GM21786 (cell line): ENCODE measurements at regions not wholly inside any gene's neighbourhood (a gene's known extent, or its start where the extent isn't known, plus 50 kb on each side); places are given as distances from the start of the nearest gene placed in this dataset.

Experiments
- ATAC-seq: cut with Tn5 transposase; IDR thresholded peaks from one replicate; pipeline ENCODE4 v1.9.1; 2021; ENCODE audit not compliant: unreplicated experiment

DNA sequence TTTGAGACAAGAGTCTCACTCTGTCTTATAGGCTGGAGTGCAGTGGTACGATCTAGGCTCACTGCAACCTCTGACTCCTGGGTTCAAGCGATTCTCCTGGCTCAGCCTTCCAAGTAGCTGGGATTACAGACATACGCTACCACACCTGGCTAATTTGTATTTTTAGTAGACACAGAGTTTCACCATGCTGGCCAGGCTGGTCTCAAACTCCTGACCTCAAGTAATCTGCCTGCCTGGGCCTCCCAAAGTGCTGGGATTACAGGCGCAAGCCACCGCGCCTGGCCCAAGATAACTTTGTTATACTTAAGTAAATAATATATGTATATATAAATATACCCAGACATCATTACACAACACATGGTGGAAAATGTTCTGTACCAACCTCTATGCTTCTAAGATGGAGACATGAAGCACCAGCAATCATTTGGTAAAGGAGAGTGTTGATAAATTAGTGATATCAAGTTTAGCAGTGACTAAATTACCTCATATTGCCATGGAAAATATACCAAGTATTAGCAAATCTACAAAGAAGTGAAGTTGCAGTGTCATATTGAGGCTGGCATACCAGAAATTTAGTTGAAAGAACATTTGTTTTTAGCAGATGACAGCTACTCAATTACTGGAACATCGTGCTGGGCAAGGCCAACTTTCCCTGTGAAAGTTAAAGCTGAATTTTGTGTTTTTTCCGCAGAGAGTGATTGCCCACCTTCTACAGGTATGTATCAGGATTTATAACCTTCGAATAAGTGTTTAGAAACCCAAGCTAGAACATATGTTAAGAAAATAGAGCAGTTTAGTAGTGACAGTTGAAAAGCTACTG is 177.7 kb downstream of the MYCN start:
- ATAC-seq, result no peak

DNA sequence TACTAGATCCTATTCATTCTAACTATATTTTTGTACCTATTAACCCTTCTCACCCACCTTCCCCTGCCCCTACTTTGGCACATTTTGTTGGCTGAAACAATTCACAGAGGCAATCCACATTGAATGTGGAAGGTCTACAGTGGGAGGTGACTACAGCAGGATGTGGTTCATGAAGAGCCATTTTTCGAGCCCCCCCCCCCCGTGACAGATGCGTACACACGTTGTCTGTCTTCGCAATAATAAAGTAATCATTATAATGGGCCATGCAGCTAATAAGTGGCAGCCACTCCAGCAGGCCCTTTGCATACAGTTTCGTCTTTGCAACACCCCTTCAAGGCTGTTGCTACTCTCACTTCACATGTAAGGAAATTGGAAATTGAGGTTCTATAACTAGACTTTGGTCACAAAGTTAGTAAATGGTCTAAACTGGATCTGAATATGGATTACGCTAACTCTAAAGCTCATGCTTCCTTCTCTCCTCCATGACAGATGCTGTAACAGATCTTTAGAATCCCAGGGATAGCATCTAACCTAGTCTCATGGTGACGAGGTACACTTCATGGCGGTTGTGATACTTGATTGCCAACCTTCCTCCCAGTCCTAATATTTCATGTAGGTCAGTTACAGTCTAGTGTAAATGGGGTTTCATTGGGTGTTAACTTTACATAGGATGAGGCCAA is 176.8 kb downstream of the MYCN start:
- ATAC-seq, result no peak

DNA sequence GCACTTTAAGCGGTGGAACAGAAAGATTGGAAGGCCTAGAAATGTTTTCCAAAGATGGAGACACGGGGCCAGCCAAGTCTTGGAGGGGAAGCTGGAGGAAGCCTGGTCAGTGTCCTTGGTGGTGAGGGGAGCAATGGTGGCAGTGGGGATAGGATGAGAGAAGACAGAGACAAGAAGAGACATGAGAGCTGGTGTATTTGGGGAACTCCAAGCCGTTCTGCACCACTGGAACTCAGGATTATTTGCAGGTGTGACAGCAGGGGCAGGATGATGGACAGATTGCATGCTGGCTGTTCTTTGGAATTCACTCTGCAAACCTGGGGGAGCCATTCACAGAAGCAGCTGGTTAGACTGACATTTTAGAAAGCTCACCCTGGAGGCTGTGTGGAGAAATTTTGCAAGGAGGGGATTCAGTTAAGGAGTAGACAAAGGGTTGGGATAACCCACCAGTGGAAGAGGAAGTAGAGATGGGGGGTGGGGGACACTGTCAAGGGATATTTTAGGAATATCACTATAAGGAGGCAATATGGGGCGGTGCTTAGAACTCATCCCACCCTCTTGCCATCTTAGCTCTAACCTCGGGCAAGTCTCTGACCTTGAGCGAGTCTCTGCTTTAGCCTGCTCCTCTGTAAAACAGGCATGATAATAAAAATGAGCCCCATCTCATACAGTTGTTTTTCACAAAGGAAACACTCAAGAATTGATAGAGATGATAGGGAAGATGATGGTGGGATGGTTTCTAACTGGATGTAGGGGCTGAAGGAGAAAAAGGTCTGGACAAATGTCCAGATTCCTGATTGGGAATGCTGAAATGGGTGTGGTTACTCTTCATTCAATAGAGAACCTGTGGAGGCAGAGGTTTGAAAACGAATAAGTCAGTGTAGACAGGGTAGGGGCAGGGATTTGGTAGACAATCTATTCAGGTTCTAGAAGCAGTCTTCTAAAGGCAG is 175.8 kb downstream of the MYCN start:
- no peak for ATAC-seq

DNA sequence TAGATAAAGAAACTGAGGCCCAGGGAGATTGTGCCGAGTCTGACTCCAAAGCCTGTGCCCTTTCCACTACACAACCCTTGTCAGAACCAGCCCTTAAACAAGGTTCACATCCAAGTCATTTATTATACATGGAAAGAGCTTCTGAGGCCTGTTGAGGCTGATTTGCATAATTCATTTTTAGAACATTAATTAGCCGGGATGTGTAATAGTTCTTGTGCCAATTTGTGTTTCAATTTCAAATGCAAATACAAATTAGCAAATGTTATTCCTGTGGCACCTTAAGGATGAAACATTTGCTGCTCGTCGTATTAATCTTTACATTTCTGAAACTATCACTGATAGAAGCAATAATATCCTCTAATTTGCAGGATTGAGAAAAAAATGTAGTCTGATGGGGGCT is 174.9 kb downstream of the MYCN start:
- no peak for ATAC-seq

DNA sequence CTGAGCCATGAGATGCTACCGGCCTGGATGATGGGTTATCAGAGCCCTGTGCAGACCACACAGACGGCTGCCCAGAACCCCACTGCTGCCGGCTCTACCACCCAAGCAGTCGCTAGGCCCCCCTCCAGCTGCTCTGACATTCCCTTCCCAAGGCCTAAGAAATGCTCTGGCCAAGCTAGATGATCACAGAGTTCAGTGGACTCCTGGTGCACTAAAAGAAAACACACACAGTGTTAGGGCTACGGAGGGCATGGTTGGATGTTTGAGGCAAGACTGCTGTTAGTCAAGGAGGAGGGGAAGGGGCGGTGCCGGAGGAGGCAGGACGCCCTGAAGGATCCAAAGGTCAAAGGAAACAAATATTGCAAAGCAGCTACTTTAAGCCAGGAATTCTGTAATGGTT is 174.5 kb downstream of the MYCN start:
- no peak for ATAC-seq

DNA sequence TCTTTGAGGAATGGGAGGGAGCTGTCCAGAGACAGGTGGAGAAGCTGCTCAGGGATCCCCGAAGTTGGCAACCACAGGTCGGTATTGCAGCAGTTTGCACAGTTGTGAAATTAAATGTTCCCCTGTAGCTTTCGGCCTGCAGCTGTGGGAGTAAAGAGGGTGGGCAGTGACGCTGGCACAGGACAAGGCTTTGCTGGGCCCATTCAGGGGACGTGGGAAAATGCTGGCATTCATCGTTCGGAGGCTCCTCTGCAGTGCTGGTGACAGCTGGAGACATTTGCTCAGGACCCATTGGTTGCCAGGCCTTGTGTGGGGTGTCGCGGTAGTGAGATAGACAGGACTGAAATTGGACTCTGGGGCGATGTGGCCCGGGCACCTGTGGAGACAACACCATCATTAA is 173.7 kb downstream of the MYCN start:
- ATAC-seq, result no peak

DNA sequence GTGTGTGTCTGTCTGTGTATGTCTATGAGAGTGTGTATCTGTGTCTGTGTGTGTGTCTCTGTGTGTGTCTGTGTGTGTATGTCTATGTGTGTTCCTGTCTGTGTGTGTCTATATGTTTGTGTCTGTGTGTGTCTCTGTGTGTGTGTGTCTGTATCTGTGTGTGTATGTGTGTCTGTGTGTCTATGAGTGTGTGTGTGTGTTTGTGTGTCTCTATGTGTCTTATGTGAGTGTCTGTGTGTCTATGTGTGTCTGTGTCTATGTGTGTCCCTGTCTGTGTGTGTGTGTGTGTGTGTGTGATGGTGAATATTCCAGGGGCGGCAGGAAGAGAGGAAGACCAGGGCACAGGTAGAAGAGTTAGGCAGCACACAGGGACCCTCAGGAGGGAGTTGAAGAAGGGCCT is 173.2 kb downstream of the MYCN start:
- ATAC-seq, result no peak

DNA sequence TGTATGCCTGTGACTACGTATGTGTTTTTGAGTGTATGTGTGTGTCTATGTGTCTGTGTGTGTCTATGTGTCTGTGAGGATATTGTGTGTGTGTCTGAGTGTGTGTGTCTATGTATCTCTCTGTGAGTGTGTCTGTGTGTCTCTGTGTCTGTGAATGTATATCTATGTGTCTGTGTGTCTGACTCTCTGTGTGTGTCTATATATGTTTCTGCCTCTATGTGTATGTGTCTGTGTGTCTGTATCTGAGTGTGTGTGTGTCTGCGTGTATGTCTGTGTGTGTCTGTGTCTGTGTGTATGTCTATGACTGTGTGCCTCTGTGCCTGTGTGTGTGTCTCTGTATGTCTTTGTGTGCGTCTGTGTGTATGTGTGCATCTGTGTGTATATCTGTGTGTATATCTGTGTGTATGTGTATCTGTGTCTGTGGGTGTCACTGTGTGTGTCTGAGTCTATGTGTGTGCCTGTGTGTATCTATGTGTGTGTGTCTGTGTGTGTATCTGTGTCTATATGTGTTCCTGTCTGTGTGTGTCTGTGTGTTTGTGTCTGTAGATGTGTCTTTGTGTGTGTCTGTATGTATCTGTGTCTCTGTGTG is 172.7 kb downstream of the MYCN start:
- ATAC-seq, result no peak

DNA sequence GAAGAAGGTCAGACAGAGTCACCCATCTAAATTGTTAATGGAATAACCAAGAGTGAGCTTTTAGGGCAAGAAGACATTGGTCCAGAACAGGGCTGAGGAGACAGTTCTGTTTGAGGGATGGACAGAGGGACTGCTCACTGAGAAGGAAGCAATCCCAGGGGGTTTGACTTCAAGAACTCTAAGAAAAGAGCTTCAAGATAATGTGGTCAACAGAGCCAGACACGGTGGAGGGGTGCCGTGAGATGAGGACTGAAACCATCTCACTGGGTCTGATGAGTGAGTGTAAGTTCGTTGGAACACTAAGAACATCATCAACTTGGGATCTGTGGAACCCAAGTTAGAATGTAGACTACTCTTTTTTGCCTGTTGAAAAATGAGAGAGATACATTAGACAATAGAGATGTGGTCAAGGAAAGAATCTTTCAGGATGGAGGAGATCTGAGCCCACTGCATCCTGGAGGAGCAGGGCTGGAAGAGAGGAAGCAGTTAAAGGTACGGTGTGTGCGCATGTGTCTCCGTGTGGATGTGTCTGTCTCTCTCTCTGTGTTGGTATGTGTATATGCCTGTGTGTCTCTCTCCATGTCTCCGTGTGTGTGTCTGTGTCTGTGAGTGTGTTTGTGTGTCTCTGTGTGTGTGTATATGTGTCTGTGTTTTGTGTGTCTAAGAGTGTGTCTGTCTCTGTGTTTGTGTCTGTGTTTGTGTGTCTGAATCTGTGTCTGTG is 172.1 kb downstream of the MYCN start:
- ATAC-seq, result no peak

DNA sequence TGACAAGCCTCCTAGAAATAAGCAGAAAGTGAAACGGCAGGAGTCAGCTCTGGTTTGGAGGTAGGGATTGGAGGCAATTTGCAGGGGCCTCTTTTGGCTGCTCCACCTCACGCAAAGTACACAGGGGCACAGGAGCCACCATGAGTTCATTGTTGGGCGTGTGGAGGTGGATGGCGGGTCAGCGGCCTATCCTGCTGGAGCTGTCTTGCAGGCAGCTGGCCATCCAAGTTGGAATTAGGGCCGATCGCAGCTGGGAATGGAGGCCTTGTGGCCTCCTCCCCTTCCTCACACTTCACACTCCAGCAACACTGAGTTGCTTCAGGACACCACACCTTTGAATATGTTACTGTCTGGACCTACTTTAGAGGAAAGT is 171.5 kb downstream of the MYCN start:
- ATAC-seq, result no peak

DNA sequence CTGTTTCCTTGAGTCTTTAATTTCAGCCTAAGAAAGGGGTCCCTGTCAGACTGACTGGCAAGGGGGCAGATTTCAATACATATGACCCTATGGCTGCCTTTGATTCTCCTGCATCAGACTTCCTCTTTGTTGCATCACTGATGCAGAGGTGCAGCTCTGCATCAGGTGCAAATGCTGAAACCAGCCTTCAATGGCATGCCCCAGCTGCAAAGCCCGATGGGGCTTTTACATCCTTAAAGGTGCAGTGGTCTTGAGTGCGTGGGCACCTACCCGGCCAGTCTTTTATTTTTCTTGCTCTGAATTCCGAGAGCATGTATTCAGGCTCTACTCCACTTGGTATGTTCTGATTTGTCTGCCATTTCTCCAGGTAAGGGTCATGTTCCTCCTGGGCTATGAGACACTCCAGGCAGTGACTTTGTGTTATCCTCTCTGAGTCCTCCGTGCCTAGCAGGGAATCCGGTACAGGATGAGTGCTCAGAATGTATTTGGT is 169.5 kb downstream of the MYCN start:
- ATAC-seq, result no peak

DNA sequence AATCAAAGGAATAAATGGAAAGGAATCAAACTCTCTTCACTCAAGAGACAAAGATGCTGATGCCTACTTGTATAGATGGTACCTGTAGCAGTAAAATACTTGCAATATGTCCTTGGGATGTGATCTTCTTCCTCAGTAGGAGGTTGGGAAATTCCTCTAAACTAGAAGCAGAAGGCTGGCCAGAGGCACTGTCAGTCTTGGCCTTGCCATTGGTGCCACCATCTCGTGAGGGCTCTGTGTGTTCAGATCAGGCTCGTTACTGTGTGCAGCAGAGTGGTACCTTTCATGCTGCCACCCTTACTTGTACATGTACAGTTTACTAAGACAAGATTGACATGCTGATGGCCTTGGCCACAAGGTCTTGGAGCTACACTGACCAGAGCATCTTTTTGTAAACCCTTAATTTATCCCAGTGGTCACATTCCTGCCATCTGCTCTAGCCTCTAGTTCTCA is 169.0 kb downstream of the MYCN start:
- no peak for ATAC-seq

DNA sequence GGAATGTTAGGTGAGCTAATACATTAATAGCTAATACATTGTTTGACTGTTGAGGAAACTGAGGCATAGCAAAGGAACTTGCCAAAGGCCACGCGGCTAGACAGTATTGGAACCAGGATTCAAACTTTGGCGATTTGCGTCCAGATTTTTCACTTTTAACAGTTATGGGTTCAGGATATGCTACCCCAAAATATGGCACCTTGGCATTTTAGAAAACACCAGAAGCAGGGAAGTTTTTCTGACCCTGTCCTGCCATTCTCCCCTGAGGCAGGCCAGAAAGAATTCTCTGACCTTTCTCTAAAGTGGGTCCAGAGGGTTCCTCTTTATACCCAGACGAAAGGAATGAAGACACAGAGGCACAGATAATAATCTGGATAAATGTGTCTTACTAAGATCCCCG is 166.9 kb downstream of the MYCN start:
- no peak for ATAC-seq

DNA sequence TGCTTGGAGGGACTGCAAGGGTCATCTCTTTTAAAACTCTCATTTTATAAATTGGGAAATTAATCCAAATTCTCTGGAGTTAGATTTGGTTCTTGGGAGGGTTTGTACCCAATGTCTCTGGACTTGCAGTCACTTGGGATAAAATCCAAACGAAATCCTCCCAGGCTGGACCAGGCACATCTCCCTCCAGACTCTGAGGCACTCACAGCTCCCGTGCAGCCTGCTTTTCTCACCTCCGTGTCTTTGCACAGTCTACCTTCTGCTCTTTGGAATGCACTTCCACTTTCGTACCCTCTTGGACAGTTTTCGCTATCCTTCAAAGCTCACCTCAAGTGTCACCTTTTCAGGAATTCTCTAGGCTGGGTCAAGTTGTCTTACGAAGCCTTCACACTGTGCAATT is 166.3 kb downstream of the MYCN start:
- ATAC-seq, result no peak

DNA sequence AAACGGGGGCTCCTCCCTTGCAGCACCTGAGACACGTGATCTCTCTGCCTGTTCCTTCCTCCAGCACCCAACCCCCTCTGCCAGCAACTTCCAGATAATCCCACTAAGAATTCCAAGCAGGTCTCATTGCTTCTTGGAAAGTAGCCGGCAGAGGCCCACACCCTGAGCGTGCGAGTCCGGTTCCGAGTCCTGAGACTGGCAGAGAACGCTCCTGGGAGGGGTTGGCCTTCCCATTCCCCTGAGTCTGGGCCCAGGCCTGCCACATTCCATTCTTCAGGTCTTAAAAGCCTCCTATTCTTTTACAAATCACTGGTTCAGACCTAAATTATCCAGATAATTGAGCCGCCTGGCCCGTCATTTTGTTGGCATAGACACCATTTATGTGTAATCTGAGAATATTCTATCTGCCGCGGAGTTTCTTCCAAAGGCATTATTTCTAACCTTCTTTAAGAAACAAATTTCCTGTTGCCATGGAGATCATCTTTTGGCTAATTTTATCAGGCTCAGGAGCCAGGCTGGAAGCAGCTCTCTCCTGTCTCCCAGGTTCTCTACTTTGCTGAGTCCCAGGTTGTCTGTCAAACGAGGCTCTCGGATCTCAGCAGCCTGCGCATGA is 165.4 kb downstream of the MYCN start:
- no peak for ATAC-seq

DNA sequence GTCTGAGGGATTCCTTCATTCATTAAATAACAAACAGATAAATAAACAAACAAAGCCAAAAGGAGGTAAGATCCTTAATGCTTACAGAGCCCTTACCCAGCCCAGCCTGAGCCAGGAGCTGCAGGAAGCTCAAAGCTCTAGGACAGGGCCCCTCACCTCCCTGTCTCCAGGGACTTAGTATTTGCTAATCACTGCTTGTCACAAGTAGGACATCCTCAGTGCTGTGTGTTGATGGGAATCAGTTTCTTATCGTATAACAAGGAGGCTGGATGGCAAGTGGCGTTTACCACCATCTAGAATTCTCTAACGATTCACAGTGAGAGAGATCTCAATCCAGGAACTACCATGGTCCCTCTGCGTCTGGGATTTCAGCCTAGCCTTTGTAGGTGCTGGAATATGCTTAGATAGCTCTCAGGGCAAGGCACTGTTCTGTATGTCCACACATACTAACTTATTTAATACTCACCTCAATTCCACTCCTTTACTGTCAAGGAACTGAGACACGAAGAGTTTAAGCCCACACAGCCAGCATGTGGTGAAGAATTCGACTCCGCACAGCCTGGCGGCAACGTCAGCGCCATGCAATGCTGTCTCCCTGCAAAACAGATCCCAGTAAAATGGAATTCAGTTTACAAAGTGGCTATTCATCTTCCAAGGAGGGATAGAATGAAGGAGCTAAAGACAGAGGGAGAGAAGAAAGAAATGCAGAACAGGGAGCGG is 164.8 kb downstream of the MYCN start:
- ATAC-seq, result no peak

DNA sequence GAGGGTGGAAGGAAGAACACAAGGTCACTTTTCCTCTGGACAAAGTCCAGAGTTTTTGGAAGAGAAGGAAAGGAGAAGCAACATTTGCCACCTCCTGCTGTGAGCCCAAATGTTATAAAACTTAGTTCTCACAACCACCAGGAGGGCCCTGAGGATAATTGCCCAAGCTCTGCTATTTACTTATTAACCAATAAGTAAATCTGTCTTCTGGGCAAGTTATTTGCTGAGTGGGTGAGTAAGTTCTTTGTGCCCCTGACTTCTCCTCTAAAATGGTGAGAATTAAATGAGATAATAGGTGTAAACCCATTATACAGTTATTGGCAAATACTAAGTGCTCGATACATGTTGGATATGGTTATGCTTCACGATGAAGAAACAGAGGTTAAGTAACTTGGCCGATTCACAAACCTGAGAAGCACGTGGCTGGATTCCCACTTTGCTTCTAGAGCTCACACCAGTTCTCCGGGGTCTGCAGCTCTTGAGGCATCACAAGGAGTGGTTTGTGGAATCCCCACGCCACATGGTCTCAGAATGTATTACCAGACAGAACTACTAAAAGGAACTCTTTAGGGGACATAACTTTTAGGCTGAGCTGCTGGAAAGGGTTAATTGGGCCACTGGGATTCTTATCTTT is 164.1 kb downstream of the MYCN start:
- no peak for ATAC-seq

DNA sequence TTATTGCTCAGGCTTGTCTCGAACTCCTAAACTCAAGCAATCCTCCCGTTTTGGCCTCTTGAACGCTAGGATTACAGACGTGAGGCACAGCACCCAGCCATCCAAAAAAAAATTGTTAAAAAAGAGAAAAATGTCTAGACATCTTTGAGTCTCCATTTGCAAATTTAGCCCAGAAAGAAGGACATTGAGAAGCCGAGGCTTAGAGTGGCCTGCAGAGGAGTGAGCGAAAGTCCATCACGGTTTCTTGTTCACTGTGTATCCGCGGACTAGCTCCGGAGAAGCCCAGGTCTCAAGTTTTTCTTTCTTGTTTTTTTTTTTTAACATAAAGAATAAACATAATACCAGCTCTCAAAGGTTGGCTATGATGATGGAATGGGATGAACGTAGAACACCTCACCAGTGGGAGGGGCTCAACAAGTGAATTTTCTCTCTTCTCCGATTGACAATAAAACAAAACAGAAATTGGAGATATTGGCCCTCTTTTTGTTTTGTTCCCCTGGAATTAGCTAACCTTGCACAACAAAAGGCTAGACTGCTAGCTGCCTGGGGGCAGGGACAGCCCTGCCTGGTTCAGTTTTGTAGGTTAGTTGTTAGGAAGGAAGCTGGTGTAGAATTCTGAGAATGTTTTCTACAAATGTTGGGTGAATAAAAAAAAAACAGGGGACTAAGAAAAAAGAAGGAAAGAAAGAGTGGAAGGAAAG is 163.4 kb downstream of the MYCN start:
- no peak for ATAC-seq
